Right lobe of liver (tissue), 4 donors: ENCODE measurements at regions not wholly inside any gene's neighbourhood (a gene's known extent, or its start where the extent isn't known, plus 50 kb on each side); places are given as distances from the start of the nearest gene placed in this dataset.

Source experiments
- CTCF ChIP-seq, 4 donors: fragments of 200-600 bp in 3 of 4; fragments of 450-650 bp in 1 of 4; IDR thresholded peaks; one replicate each; pipeline versions ENCODE4 v1.5.1 to v1.8.0; 2016 to 2022; ENCODE audit warnings: antibody characterized with exemption in 4 of 4, mild to moderate bottlenecking in 2 of 4
- POLR2A ChIP-seq: fragments of 450-650 bp; IDR thresholded peaks from one replicate; pipeline ENCODE4 v1.6.1; 2017; ENCODE audit warnings: antibody characterized with exemption, mild to moderate bottlenecking
- donor health status: DM: no; HTN: no; CAD: no.
- donor health status: DM: no; HTN: no; CAD: no.
- donor health status: DM: no; HTN: yes; CAD: no.

- TF ChIP-seq CTCF (IDR thresholded peaks at IDR 0.05) (no peak), POLR2A (no peak)
These were observed 104.5 kb upstream of the SEC14L1 start for GRCh38 chr17:77036136-77036840.
